ENCODE measurements at regions not wholly inside any gene's neighbourhood (a gene's known extent, or its start where the extent isn't known, plus 50 kb on each side); places are given as distances from the start of the nearest gene placed in this dataset.

DNA sequence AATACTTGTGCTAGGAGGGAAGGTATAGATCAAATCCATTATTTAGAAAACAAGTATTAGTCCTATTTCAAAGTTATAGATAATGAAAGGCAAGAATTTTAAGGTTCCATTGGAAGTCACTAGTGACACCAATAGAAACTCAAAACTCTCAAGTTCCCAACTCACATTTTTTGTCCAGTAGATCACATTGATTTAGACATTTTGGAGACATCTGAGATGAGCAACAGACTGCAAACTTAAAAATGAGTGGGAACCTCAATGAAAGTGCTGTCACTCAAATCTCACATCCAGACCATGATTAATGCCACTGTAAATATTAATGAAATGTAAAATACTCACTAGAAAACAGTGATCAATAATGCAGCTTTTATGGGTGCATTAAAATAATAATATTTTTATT is 405.0 kb downstream of the ENC1 start:
- TF ChIP-seq, protein P1, sequence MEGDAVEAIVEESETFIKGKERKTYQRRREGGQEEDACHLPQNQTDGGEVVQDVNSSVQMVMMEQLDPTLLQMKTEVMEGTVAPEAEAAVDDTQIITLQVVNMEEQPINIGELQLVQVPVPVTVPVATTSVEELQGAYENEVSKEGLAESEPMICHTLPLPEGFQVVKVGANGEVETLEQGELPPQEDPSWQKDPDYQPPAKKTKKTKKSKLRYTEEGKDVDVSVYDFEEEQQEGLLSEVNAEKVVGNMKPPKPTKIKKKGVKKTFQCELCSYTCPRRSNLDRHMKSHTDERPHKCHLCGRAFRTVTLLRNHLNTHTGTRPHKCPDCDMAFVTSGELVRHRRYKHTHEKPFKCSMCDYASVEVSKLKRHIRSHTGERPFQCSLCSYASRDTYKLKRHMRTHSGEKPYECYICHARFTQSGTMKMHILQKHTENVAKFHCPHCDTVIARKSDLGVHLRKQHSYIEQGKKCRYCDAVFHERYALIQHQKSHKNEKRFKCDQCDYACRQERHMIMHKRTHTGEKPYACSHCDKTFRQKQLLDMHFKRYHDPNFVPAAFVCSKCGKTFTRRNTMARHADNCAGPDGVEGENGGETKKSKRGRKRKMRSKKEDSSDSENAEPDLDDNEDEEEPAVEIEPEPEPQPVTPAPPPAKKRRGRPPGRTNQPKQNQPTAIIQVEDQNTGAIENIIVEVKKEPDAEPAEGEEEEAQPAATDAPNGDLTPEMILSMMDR (conservative IDR thresholded peaks at IDR 0.05; ENCODE audit: low read depth, low read length): no peak
- TF ChIP-seq EZH2 (IDR thresholded peaks at IDR 0.05; ENCODE audit: borderline replicate concordance, low read depth, low read length, poor library complexity, severe bottlenecking): no peak
